Heart right ventricle (tissue), 16 donors: ENCODE measurements at regions not wholly inside any gene's neighbourhood (a gene's known extent, or its start where the extent isn't known, plus 50 kb on each side); places are given as distances from the start of the nearest gene placed in this dataset.

Experiments
- ATAC-seq, 8 donors: fragments of 200-7000 bp; cut with Tn5 transposase; one replicate each; pipeline ENCODE4 v1.9.1; 2020; ENCODE audit warnings: mild to moderate bottlenecking in 8 of 8, moderate library complexity in 8 of 8, moderate number of reproducible peaks in 1 of 8
- DNase-seq, 2 donors: peaks; one replicate each; pipeline ENCODE4 v3.0.0-alpha.2; 2020
- H3K27ac ChIP-seq, 10 donors: fragments of 200-600 bp; sonication (generic) in 2 of 10; one replicate each; pipeline versions ENCODE4 v1.5.0 to v1.8.0; 2020 to 2022; ENCODE audit warnings: mild to moderate bottlenecking in 3 of 10
- H3K27me3 ChIP-seq, 7 donors: fragments of 200-600 bp; one replicate each; pipeline ENCODE4 v1.8.0; 2021 to 2022; ENCODE audit warnings: mild to moderate bottlenecking in 2 of 7
- H3K36me3 ChIP-seq, 9 donors: fragments of 200-600 bp; sonication (generic) in 1 of 9; one replicate each; pipeline versions ENCODE4 v1.5.0 to v1.8.0; 2020 to 2022; ENCODE audit warnings: mild to moderate bottlenecking in 2 of 9
- H3K4me1 ChIP-seq, 9 donors: fragments of 200-600 bp; sonication (generic) in 1 of 9; one replicate each; pipeline versions ENCODE4 v1.5.0 to v1.8.0; 2020 to 2022; ENCODE audit warnings: mild to moderate bottlenecking in 4 of 9
- H3K4me3 ChIP-seq, 10 donors: fragments of 200-600 bp; sonication (generic) in 2 of 10; one replicate each; pipeline versions ENCODE4 v1.5.0 to v1.8.0; 2020 to 2022; ENCODE audit warnings: mild to moderate bottlenecking in 7 of 10, moderate library complexity in 2 of 10
- H3K9me3 ChIP-seq, 11 donors: fragments of 200-600 bp in 10 of 11; sonication (generic) in 2 of 11; one replicate each; pipeline versions ENCODE4 v1.5.0 to v1.8.0; 2013 to 2022; ENCODE audit warnings: mild to moderate bottlenecking in 2 of 11, control low read depth in 1 of 11, moderate library complexity in 1 of 11
- CTCF ChIP-seq, 9 donors: fragments of 200-600 bp; sonication (generic) in 2 of 9; IDR thresholded peaks; one replicate each; pipeline versions ENCODE4 v1.5.0 to v1.8.0; 2021 to 2022; ENCODE audit warnings: antibody characterized with exemption in 9 of 9, mild to moderate bottlenecking in 5 of 9, moderate library complexity in 1 of 9
- WGBS, 2 donors: extraction: QIAGEN DNeasy Blood & Tissue Kit; methylation state at CpG; one replicate each; pipeline ENCODE4 v1.1.7; 2013; ENCODE audit warnings: inconsistent platforms in 1 of 2; 5-methylcytosine and 5-hydroxymethylcytosine counted together
- intact Hi-C, 10 donors: fragments of 100-400 bp; cut with DNase I; formaldehyde crosslinking; loops; one replicate each; pipeline versions ENCODE4 v1.11.1 to v1.14.2; 2022
- microRNA-seq, 2 donors: library from miRNA; unstranded; fragments of <30 nt; microRNA quantifications; one replicate each; pipeline ENCODE4 v1.2.0, GENCODE V29; 2021
- donor health status: Arrhythmogenic right ventricular cardiomyopathy.
- donor health status: ischemic (EF 13 %, LVEDD 7.1; RV severe dilation, severe dysfunction).
- donor health status: healthy with polysubstance abuse.
- donor health status: DM: no; HTN: yes; CAD: no.
- donor health status: DM: no; HTN: no; CAD: no.
- donor health status: ischemic (EF 25% LVEDD 6.9; RV normal size, moderate dysfunction).
- donor health status: ischemic (EF 25% LVEDD 5.7; RV mildly dilated, moderate dysfunction).
- donor health status: healthy.
- donor health status: DM: yes; HTN: yes; CAD: no.
- donor health status: Ischemic cardiomyopathy.
- donor health status: ischemic (EF 35%, LVEDD 5.7; RV mildly dilated, moderate dysfunction).
- donor health status: nonischemic (EF 11% LVEDD 7.7; RV severe dilation, severe dysfunction).
- donor health status: DM: yes; HTN: yes; CAD: no.
- donor health status: PGD.
- donor health status: ischemic (EF 29% LVEDD 5.4; RV normal size, mild dysfunction).
- donor health status: nonischemic (EF 23%, LVEDD 6.1; RV moderate dilation, normal function).

- Histone ChIP-seq H3K27ac (no peak overlapping the region), H3K27me3 (no peaks in the 10 kb centered on the region), H3K4me1 (peaks cover 0 to 34% (median 16%) of the 10 kb centered on the region in 9 donors), H3K4me3 (no peak overlapping the region), H3K36me3 (no peaks in the 10 kb centered on the region), H3K9me3 (no peaks in the 10 kb centered on the region)
- TF ChIP-seq CTCF (IDR thresholded peaks at IDR 0.05) = no peak
- WGBS, 2 donors = 93 to 95% methylated on average over 6 of the region's 6 CpGs
- ATAC-seq = no peak
- intact Hi-C loops = no loop called here
- no peak for DNase-seq
Measured at GRCh38 chr5:82329393-82329792, 51.2 kb upstream of the RPS23 start.

Small RNAs in the stretch of these regions (microRNA-seq; reads per million reads assigned to microRNA genes)
- 0 reads per million in 2 donors for gene MIR3977
